GM21447 (cell line): ENCODE measurements at regions not wholly inside any gene's neighbourhood (a gene's known extent, or its start where the extent isn't known, plus 50 kb on each side); places are given as distances from the start of the nearest gene placed in this dataset.

Source experiments
- ATAC-seq: cut with Tn5 transposase; IDR thresholded peaks from one replicate; pipeline ENCODE4 v1.9.1; 2021; ENCODE audit not compliant: unreplicated experiment

DNA sequence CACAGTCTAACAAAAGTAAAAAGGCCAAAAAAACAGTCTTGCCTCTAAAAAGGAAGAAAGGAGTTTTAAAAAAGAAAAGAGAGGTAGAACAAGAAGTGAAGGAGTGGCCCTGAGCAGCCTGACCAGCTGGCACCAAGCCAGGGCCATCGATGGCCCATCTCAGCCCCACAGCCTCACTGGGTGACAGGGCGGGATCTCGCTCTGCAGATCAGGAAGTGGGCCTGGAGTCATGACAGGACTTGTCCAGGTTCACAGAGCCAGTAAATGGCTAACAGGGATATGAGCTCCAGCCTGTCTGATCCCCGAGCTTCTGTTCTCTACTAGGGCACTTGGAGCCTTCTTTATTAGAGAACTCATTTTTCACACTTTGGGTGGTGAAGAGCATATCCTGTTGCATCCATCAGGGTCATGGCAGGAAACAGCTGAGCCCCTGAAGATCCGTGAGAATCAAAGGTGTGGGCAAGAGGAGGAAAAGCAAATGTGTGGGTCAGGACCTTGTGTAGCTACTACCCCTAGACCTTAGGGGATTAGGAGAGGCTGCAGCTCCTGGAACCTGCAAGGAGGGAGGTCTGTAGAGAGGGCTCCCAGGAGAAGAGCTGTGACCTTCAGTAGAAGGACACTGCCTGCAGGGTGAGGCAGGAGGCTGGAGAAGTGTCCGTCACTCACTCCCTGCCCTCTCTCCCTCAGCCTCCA lies 299.0 kb upstream of the MSX2 start:
- ATAC-seq = no peak

GRCh38 chr5:174425964-174426290 lies 298.5 kb upstream of the MSX2 start:
- no peak for ATAC-seq

- ATAC-seq = no peak
Observed at GRCh38 chr5:174426388-174426787, 298.0 kb upstream of the MSX2 start.

- ATAC-seq = no peak
Observed at GRCh38 chr5:174426851-174427250, 297.5 kb upstream of the MSX2 start.

- no peak for ATAC-seq
Observed at GRCh38 chr5:174427304-174427703, 297.1 kb upstream of the MSX2 start.

DNA sequence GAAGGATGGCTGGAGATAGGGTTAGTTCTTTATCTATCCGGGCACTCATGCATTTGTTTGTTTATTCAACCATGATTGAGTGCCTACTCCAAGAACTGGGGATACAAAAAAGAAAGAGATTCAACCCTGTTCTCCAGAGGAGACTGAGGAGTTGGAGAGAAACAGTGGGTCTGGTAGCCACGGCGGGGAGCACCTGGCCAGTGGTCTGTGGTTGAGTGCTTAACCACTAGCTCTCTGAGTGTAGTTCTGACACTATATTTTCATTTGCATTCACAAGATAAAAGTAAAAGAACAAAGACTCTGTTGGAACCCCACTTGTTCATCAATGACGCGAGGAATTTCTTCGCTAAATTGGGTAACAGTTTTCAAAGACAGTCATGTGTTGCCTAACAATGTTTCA lies 295.5 kb upstream of the MSX2 start:
- no peak for ATAC-seq

DNA sequence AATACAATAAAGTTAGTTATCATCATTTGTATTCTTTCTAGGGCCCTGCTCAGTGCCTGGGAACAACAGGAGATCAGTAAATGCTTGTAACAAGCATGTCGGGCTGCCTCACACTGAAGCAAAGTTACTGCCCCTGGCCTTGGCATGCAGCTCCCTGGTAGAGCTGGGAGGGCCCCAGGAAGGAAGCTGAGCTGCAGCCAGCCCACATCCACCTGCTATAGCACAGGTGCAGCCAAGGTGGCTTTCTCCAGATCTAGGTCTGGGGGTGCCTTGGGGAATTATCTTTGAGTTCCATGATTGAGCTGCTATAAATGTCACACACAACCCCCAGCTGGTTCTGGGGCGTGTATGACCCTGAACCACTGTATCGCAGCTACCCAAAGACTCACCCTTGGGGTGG lies 293.4 kb upstream of the MSX2 start:
- ATAC-seq = no peak

GRCh38 chr5:174431504-174431903 lies 292.9 kb upstream of the MSX2 start:
- ATAC-seq = no peak

DNA sequence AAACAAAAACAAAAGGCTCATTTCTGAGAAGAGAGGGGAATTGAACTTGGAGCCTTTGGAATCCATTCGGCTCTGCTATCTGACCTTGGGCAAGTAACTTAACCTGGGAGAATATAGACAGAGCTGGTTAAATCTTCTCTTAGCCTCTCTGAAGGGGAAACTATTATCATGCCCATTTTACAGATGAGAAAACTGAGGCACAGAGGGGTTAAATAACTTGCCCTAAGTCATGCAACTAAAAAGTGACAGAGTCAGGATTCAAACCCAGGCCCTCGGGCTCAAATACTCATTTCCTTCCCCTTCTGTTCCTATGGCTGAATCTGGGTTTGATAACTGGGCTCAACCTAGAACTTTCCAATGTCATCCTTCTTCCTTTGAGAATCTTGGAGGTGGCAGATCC lies 291.3 kb upstream of the MSX2 start:
- no peak for ATAC-seq

DNA sequence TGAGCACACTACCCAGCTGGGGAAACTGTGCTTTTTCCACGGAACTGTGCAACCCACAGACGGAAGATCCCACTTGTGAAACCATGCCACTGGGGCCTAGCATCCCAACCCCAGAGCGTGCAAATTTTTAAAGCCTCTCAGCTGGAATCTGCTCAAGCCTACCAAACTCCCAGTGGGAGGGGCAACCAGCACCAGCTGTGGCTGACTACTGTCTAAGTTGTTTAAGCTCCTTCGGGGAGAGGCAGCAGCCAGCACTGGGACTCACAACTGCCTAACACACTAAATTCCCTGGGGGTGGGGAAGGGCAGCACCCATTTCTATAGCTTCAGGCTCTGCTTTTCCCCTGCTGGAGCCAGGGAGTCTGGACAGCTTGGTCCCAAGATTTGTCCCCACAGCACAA lies 287.6 kb upstream of the MSX2 start:
- no peak for ATAC-seq

GRCh38 chr5:174444479-174445188 lies 279.7 kb upstream of the MSX2 start:
- no peak for ATAC-seq

- ATAC-seq = no peak
Observed at GRCh38 chr5:174446446-174446845, 277.9 kb upstream of the MSX2 start.

GRCh38 chr5:174446988-174447387 lies 277.4 kb upstream of the MSX2 start:
- no peak for ATAC-seq

DNA sequence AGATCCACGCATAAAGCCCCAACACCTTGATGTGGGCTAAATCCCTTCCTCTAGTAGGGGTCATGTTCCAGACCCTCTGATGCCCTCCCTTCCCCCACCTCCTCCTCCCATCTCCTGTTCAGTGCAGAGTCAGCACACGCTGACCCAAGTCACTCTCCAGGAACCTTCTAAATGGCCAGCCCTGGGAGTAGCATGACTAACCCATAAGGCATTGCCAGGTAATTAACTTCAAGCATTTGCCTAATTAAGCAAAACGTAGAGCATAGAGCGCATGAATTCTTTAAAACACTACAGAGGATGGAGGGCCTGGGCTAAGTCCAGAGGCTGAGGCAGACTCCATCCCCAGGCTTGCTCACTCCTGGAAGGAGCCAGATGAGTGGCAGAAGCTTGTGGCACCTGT lies 276.3 kb upstream of the MSX2 start:
- no peak for ATAC-seq

DNA sequence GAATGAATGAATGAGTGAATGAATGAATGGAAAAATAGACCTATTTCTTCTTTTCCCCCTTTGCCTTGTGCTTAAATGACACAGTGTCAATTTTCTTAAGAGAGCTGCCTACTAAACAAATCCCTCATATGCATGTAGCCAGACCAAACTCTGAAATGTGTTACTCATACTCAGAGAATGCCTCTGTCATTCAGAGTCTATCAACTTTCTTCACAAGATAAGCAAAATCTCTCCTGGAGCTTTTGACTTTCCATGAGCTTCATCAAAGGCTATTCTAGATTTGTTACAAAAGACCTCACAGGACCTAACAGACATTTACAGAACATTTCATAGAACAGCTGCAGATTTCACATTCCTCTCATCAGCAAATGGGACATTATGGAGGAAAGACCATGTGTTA lies 275.7 kb upstream of the MSX2 start:
- ATAC-seq = no peak

- ATAC-seq = no peak
Observed at GRCh38 chr5:174453690-174454089, 270.7 kb upstream of the MSX2 start.

- no peak for ATAC-seq
Observed at GRCh38 chr5:174454464-174454863, 269.9 kb upstream of the MSX2 start.

- ATAC-seq = no peak
Observed at GRCh38 chr5:174454890-174455289, 269.5 kb upstream of the MSX2 start.

DNA sequence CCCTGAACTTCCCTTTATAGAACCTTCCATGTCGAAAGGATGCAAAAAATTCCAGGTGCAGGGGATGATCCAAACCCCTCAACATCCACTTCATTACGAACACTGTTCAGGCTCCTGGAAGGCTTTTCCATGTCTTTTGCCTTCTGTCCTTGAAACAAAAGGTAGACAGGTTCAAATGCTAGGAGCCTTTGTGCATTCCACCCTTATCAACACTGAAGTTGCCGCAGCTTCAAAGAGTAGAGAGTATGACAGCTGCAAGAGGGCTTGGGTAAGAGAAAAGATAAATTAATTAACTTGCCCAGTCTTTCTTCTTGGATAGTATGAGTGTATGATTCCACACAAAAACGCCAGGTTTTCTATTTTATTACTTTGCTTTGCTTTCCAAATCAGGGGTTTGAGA lies 269.1 kb upstream of the MSX2 start:
- no peak for ATAC-seq

- no peak for ATAC-seq
Observed at GRCh38 chr5:174457141-174457678, 267.2 kb upstream of the MSX2 start.

DNA sequence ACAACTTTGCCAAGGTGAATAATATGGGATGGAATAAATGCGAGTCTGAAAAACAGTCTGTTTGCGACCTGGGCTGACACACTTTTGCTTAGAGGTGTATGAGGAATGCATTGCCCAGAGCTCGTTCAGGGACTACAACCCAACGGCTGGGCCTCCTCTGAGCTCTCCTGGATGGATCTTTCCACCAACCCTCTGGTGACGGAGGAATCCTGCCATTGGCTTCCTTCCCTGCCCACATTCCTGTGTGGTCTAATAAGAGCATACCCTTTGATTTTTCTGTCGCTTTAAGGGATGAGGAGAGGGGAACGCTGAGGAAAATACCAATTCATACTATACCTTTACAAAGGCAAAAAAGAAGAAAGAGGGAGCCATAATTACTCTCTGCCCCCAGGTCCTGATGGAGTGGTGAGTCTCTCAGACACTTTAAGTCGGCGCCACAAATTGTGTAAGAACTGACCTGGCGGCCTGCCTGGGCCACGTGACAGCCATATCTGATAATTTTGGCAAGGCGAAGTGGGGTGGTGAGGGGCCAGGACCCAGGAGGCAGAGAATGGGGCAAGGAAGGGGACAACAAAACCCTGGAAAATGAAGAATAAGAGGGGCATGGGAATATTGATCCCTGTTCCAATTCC lies 265.2 kb upstream of the MSX2 start:
- no peak for ATAC-seq

GRCh38 chr5:174459832-174460448 lies 264.4 kb upstream of the MSX2 start:
- ATAC-seq = no peak
